GM10248 (cell line): ENCODE measurements at regions not wholly inside any gene's neighbourhood (a gene's known extent, or its start where the extent isn't known, plus 50 kb on each side); places are given as distances from the start of the nearest gene placed in this dataset.

Experiments used
- CTCF ChIA-PET: fragments of 300-600 bp; sonication (Branson Sonifier 250); formaldehyde crosslinking; extraction: SDS; loops from one replicate; lab custom pipeline; 2021; ENCODE audit warnings: antibody characterized with exemption; lab: Yijun Ruan, JAX
- POLR2A ChIA-PET: fragments of 350-650 bp; sonication (Branson Sonifier 250); formaldehyde crosslinking; extraction: SDS; loops from one replicate; lab custom pipeline; 2020; ENCODE audit warnings: antibody characterized with exemption; lab: Yijun Ruan, JAX
- DNase-seq: peaks from one replicate; pipeline ENCODE4 v3.0.0; 2012; ENCODE audit errors: extremely low spot score
- CTCF ChIP-seq: IDR thresholded peaks from 2 replicates; pipeline ENCODE4 v1.5.1; 2012; ENCODE audit warnings: mild to moderate bottlenecking, low read depth; ENCODE audit errors: extremely low read depth, missing control alignments, control extremely low read depth

GRCh38 chr11:11163236-11163635 lies 189.8 kb downstream of the CSNK2A3 start:
- CTCF ChIA-PET = interaction anchor here (1.0 to 1.6 kb wide), 2 partner anchors 15 to 16 kb away, joined by 3 to 5 read pairs; no protein-coding TSS in a partner anchor
- DNase-seq = no peak
- POLR2A ChIA-PET = no interaction called here
- no peak for TF ChIP-seq CTCF

- TF ChIP-seq CTCF = peak; percentile 22
- DNase-seq = no peak
- CTCF ChIA-PET = interaction anchor here (1.3 to 2.6 kb wide), 10 partner anchors 10 to 223 kb away, joined by 3 to 16 read pairs (median 5); no protein-coding TSS in a partner anchor
- POLR2A ChIA-PET = no interaction called here
Observed at GRCh38 chr11:11157185-11157584, 195.9 kb downstream of the CSNK2A3 start.

- TF ChIP-seq CTCF = peak; percentile 51
- DNase-seq = peak; percentile 57
- ChIA-PET POLR2A (no interaction called here), CTCF (interaction anchor here (0.7 to 2.6 kb wide), 12 partner anchors 9 to 222 kb away, joined by 3 to 9 read pairs (median 4); no protein-coding TSS in a partner anchor)
Observed at GRCh38 chr11:11155962-11156815, 196.9 kb downstream of the CSNK2A3 start.

- ChIA-PET CTCF (interaction anchor here (1.1 to 2.5 kb wide), 6 partner anchors 9 to 635 kb away, joined by 3 to 8 read pairs (median 3); no protein-coding TSS in a partner anchor), POLR2A (no interaction called here)
- DNase-seq = no peak
- TF ChIP-seq CTCF = no peak
Observed at GRCh38 chr11:11152877-11153276, 200.2 kb downstream of the CSNK2A3 start.

- no peak for TF ChIP-seq CTCF
- DNase-seq = no peak
- POLR2A ChIA-PET = no interaction called here
- CTCF ChIA-PET = interaction anchor here (2.2 to 2.6 kb wide), 2 partner anchors 12 to 121 kb away, joined by 4 to 6 read pairs; no protein-coding TSS in a partner anchor
Observed at GRCh38 chr11:11149671-11150459, 203.2 kb downstream of the CSNK2A3 start.

GRCh38 chr11:11148596-11148995 lies 204.5 kb downstream of the CSNK2A3 start:
- CTCF ChIA-PET = interaction anchor here (1.1 to 3.9 kb wide), 6 partner anchors 9 to 120 kb away, joined by 3 to 16 read pairs (median 4); no protein-coding TSS in a partner anchor
- no peak for DNase-seq
- TF ChIP-seq CTCF = no peak
- POLR2A ChIA-PET = no interaction called here
